ENCODE measurements at regions not wholly inside any gene's neighbourhood (a gene's known extent, or its start where the extent isn't known, plus 50 kb on each side); places are given as distances from the start of the nearest gene placed in this dataset.

- no peaks in the 10 kb centered on the region for H3K27me3 ChIP-seq (ENCODE audit: insufficient read depth)
- DNase-seq (ENCODE audit: low spot score), result no peak
- H2AFZ ChIP-seq, result no peak overlapping the region
- H3K79me2 ChIP-seq (replicated peaks; ENCODE audit: insufficient read depth), result no peaks in the 10 kb centered on the region
- no peak overlapping the region for H3K4me2 ChIP-seq
- Mint-ChIP-seq H3K4me3 (no peak overlapping the region), H3K4me1 (no peaks in the 10 kb centered on the region), H3K36me3 (ENCODE audit: low read depth) (no peaks in the 10 kb centered on the region; the same call in 2 of the 3 replicates), H3K9me3 (peaks cover 4% of the 10 kb centered on the region; the same call in 1 of the 3 replicates), H3K27ac (no peak overlapping the region), H3K27me3 (ENCODE audit: insufficient read depth, low read depth, poor library complexity) (peaks cover 4% of the 10 kb centered on the region)
- no peaks in the 10 kb centered on the region for H3K36me3 ChIP-seq (ENCODE audit: insufficient read depth)
- no peak for ATAC-seq
- 0 out of 2 replicates have a peak, but pooled peaks cover 3% of the 10 kb centered on the region for H3K9me2 ChIP-seq (ENCODE audit: insufficient read depth)
- H4K20me1 ChIP-seq (replicated peaks; ENCODE audit: insufficient read depth), result no peaks in the 10 kb centered on the region
- H3F3A ChIP-seq (replicated peaks; ENCODE audit: low read depth), result no peaks in the 10 kb centered on the region
- no peaks in the 10 kb centered on the region for H3K4me1 ChIP-seq (ENCODE audit: insufficient read depth)
- no peak overlapping the region for H3K27ac ChIP-seq (ENCODE audit: low read depth)
- TF ChIP-seq ETS1 (IDR thresholded peaks at IDR 0.05), result no peak
- no peak for TF ChIP-seq REST (IDR thresholded peaks at IDR 0.05; ENCODE audit: unreplicated experiment)
- no peak for TF ChIP-seq ZNF462 (CRISPR knock-in tag; IDR thresholded peaks at IDR 0.05)
- TF ChIP-seq POLR2AphosphoS5 (IDR thresholded peaks at IDR 0.05; ENCODE audit: low read depth), result no peak
- no peak for TF ChIP-seq ZNF114 (CRISPR knock-in tag; IDR thresholded peaks at IDR 0.05)
- TF ChIP-seq JUNB (IDR thresholded peaks at IDR 0.05; ENCODE audit: unreplicated experiment), result no peak
- no peak for TF ChIP-seq CTCF (conservative IDR thresholded peaks at IDR 0.05; ENCODE audit: low read depth in 2 of 2)
- TF ChIP-seq EZH2 (IDR thresholded peaks at IDR 0.05; ENCODE audit: low read depth, unreplicated experiment), result no peak
- no peak for TF ChIP-seq EZH2phosphoT487 (IDR thresholded peaks at IDR 0.05; ENCODE audit: unreplicated experiment)
- TF ChIP-seq NANOG (IDR thresholded peaks at IDR 0.05; ENCODE audit: borderline replicate concordance), result no peak
- TF ChIP-seq STAT1 (IDR thresholded peaks at IDR 0.05; ENCODE audit: unreplicated experiment), result no peak
- TF ChIP-seq ZNF331 (CRISPR knock-in tag; IDR thresholded peaks at IDR 0.05; ENCODE audit: low read depth), result no peak
- no peak overlapping the region for H3K4me3 ChIP-seq
Measured at GRCh38 chr10:2012209-2012608, 274.9 kb upstream of the ADARB2 start.
